Naive thymus-derived CD8-positive, alpha-beta T cell (primary cell): ENCODE measurements at regions not wholly inside any gene's neighbourhood (a gene's known extent, or its start where the extent isn't known, plus 50 kb on each side); places are given as distances from the start of the nearest gene placed in this dataset.

Experiments used
- ATAC-seq, 2 donors: fragments of 150-1000 bp; cut with Tn5 transposase in 1 of 2; sonication (Bioruptor Pico), chemical (Tn5 transposase) in 1 of 2; 1 replicate in 1 of 2; 2 replicates in 1 of 2; pipeline ENCODE4 v1.10.0; 2021; ENCODE audit warnings: mild to moderate bottlenecking in 2 of 2, moderate library complexity in 2 of 2
- POLR2A ChIA-PET: fragments of 350-600 bp; sonication (Branson Sonifier 250); formaldehyde crosslinking; loops from one replicate; lab custom pipeline; 2021; ENCODE audit warnings: antibody characterized with exemption; lab: Charles Lee
- DNase-seq, 10 donors: peaks; one replicate each; pipeline versions ENCODE4 v3.0.0 to v3.0.0-alpha.2; 2020 to 2022
- H3K27ac Mint-ChIP-seq, 10 donors: one replicate each; pipeline ENCODE4 v1.8.0; 2020 to 2022; ENCODE audit warnings: mild to moderate bottlenecking in 10 of 10, mixed read lengths in 10 of 10, moderate library complexity in 4 of 10, inconsistent platforms in 1 of 10
- H3K27me3 Mint-ChIP-seq, 5 donors: one replicate each; pipeline ENCODE4 v1.8.0; 2021 to 2022; ENCODE audit warnings: mixed read lengths in 5 of 5
- H3K36me3 Mint-ChIP-seq, 3 donors: one replicate each; pipeline ENCODE4 v1.8.0; 2020 to 2022; ENCODE audit warnings: mixed read lengths in 3 of 3, mild to moderate bottlenecking in 2 of 3, inconsistent platforms in 1 of 3
- H3K4me1 Mint-ChIP-seq, 4 donors: one replicate each; pipeline ENCODE4 v1.8.0; 2021 to 2022; ENCODE audit warnings: mixed read lengths in 4 of 4
- H3K4me3 Mint-ChIP-seq, 10 donors: one replicate each; pipeline ENCODE4 v1.8.0; 2020 to 2022; ENCODE audit warnings: mild to moderate bottlenecking in 10 of 10, mixed read lengths in 10 of 10, moderate library complexity in 6 of 10, inconsistent platforms in 1 of 10
- H3K9me3 Mint-ChIP-seq, 9 donors: one replicate each; pipeline ENCODE4 v1.8.0; 2020 to 2022; ENCODE audit warnings: mixed read lengths in 9 of 9, mild to moderate bottlenecking in 3 of 9, inconsistent platforms in 1 of 9, moderate library complexity in 1 of 9

- no peak overlapping the region for H3K27ac Mint-ChIP-seq
- no peak overlapping the region for H3K4me3 Mint-ChIP-seq
- H3K36me3 Mint-ChIP-seq, result no peaks in the 10 kb centered on the region
- no peak for ATAC-seq
- H3K27me3 Mint-ChIP-seq, result peaks cover 0 to 11% (median 2%) of the 10 kb centered on the region in 5 donors
- no peaks in the 10 kb centered on the region for H3K4me1 Mint-ChIP-seq
- no peak for DNase-seq
- POLR2A ChIA-PET, result no interaction called here
- peaks cover 0 to 4% (median 0%) of the 10 kb centered on the region in 9 donors for H3K9me3 Mint-ChIP-seq
These were observed 97.9 kb upstream of the GUCY1A1 start for GRCh38 chr4:155568641-155569220.

GRCh38 chr4:155566354-155566753 lies 100.3 kb upstream of the GUCY1A1 start:
- POLR2A ChIA-PET, result no interaction called here
- H3K4me1 Mint-ChIP-seq, result no peaks in the 10 kb centered on the region

GRCh38 chr4:155565776-155566175 lies 100.9 kb upstream of the GUCY1A1 start:
- POLR2A ChIA-PET, result no interaction called here
- Mint-ChIP-seq H3K4me3 (no peak overlapping the region), H3K4me1 (no peaks in the 10 kb centered on the region), H3K9me3 (no peaks in the 10 kb centered on the region), H3K36me3 (no peaks in the 10 kb centered on the region), H3K27me3 (peaks cover 2 to 11% (median 6%) of the 10 kb centered on the region in 5 donors), H3K27ac (no peak overlapping the region)
- ATAC-seq, result no peak
- no peak for DNase-seq

More at GRCh38 chr4:155566354-155566753, 100.3 kb upstream of the GUCY1A1 start:
- DNase-seq (no peak), ATAC-seq (no peak)
- Mint-ChIP-seq H3K36me3 (no peaks in the 10 kb centered on the region), H3K4me3 (no peak overlapping the region), H3K9me3 (no peaks in the 10 kb centered on the region), H3K27ac (no peak overlapping the region), H3K27me3 (peaks cover 2 to 11% (median 6%) of the 10 kb centered on the region in 5 donors)

GRCh38 chr4:155565330-155565729 lies 101.3 kb upstream of the GUCY1A1 start:
- Mint-ChIP-seq H3K9me3 (no peaks in the 10 kb centered on the region), H3K4me1 (no peaks in the 10 kb centered on the region), H3K4me3 (no peak overlapping the region), H3K36me3 (no peaks in the 10 kb centered on the region), H3K27ac (no peak overlapping the region), H3K27me3 (peaks cover 1 to 11% (median 6%) of the 10 kb centered on the region in 5 donors)
- DNase-seq, result no peak
- ATAC-seq, result no peak
- POLR2A ChIA-PET, result no interaction called here

GRCh38 chr4:155564880-155565279 lies 101.8 kb upstream of the GUCY1A1 start:
- no peak overlapping the region for H3K4me3 Mint-ChIP-seq
- no peaks in the 10 kb centered on the region for H3K4me1 Mint-ChIP-seq
- POLR2A ChIA-PET, result no interaction called here

GRCh38 chr4:155564086-155564485 lies 102.6 kb upstream of the GUCY1A1 start:
- ATAC-seq (no peak), DNase-seq (no peak)
- Mint-ChIP-seq H3K36me3 (no peaks in the 10 kb centered on the region), H3K27ac (no peak overlapping the region), H3K4me1 (no peaks in the 10 kb centered on the region), H3K9me3 (no peaks in the 10 kb centered on the region), H3K4me3 (no peak overlapping the region), H3K27me3 (peaks cover 0 to 11% (median 2%) of the 10 kb centered on the region in 5 donors)
- POLR2A ChIA-PET, result no interaction called here

More at GRCh38 chr4:155564880-155565279, 101.8 kb upstream of the GUCY1A1 start:
- Mint-ChIP-seq H3K27me3 (peaks cover 0 to 11% (median 2%) of the 10 kb centered on the region in 5 donors), H3K36me3 (no peaks in the 10 kb centered on the region), H3K9me3 (no peaks in the 10 kb centered on the region), H3K27ac (no peak overlapping the region)
- ATAC-seq (no peak), DNase-seq (no peak)

GRCh38 chr4:155559915-155560314 lies 106.7 kb upstream of the GUCY1A1 start:
- Mint-ChIP-seq H3K9me3 (peaks cover 0 to 28% (median 0%) of the 10 kb centered on the region in 9 donors), H3K36me3 (no peaks in the 10 kb centered on the region), H3K4me1 (no peaks in the 10 kb centered on the region), H3K27ac (no peak overlapping the region), H3K27me3 (peaks cover 0 to 11% (median 2%) of the 10 kb centered on the region in 5 donors), H3K4me3 (no peak overlapping the region)
- DNase-seq, result no peak
- no peak for ATAC-seq
- POLR2A ChIA-PET, result no interaction called here

- Mint-ChIP-seq H3K4me1 (no peaks in the 10 kb centered on the region), H3K27me3 (peaks cover 0 to 3% (median 0%) of the 10 kb centered on the region in 5 donors), H3K27ac (no peak overlapping the region), H3K9me3 (peaks cover 4 to 42% (median 9%) of the 10 kb centered on the region in 9 donors), H3K4me3 (no peak overlapping the region), H3K36me3 (peaks cover 0 to 13% (median 0%) of the 10 kb centered on the region in 3 donors)
- ATAC-seq, result no peak
- DNase-seq, result no peak
- POLR2A ChIA-PET, result no interaction called here
These were observed 114.5 kb upstream of the GUCY1A1 start for GRCh38 chr4:155552180-155552579.

GRCh38 chr4:155548173-155548572 lies 118.5 kb upstream of the GUCY1A1 start:
- ATAC-seq (no peak), DNase-seq (no peak)
- Mint-ChIP-seq H3K36me3 (peaks cover 0 to 10% (median 0%) of the 10 kb centered on the region in 3 donors), H3K9me3 (peaks cover 0 to 9% (median 5%) of the 10 kb centered on the region in 9 donors), H3K27ac (no peak overlapping the region), H3K27me3 (peaks cover 0 to 3% (median 0%) of the 10 kb centered on the region in 5 donors), H3K4me1 (no peaks in the 10 kb centered on the region), H3K4me3 (no peak overlapping the region)
- POLR2A ChIA-PET, result interaction anchor here (0.5 kb wide), 1 partner anchor 64 kb away, joined by 3 read pairs; no protein-coding TSS in a partner anchor

- Mint-ChIP-seq H3K9me3 (peaks cover 0 to 7% (median 0%) of the 10 kb centered on the region in 9 donors), H3K4me3 (no peak overlapping the region), H3K4me1 (no peaks in the 10 kb centered on the region), H3K36me3 (peaks cover 0 to 4% (median 0%) of the 10 kb centered on the region in 3 donors), H3K27ac (no peak overlapping the region), H3K27me3 (peaks cover 0 to 8% (median 0%) of the 10 kb centered on the region in 5 donors)
- DNase-seq (no peak), ATAC-seq (no peak)
- POLR2A ChIA-PET, result no interaction called here
These were observed 120.2 kb upstream of the GUCY1A1 start for GRCh38 chr4:155546451-155546850.

GRCh38 chr4:155545456-155545855 lies 121.2 kb upstream of the GUCY1A1 start:
- ATAC-seq (no peak), DNase-seq (no peak)
- Mint-ChIP-seq H3K36me3 (peaks cover 0 to 4% (median 0%) of the 10 kb centered on the region in 3 donors), H3K9me3 (peaks cover 0 to 5% (median 0%) of the 10 kb centered on the region in 9 donors), H3K4me3 (no peak overlapping the region), H3K4me1 (no peaks in the 10 kb centered on the region), H3K27me3 (peaks cover 0 to 5% (median 0%) of the 10 kb centered on the region in 5 donors), H3K27ac (no peak overlapping the region)
- POLR2A ChIA-PET, result no interaction called here

GRCh38 chr4:155544547-155544946 lies 122.1 kb upstream of the GUCY1A1 start:
- DNase-seq, result no peak
- ATAC-seq, result no peak
- POLR2A ChIA-PET, result no interaction called here
- Mint-ChIP-seq H3K36me3 (peaks cover 0 to under 1% (median 0%) of the 10 kb centered on the region in 3 donors), H3K9me3 (peaks cover 0 to 3% (median 0%) of the 10 kb centered on the region in 9 donors), H3K4me3 (no peak overlapping the region), H3K27me3 (peaks cover 0 to 5% (median 0%) of the 10 kb centered on the region in 5 donors), H3K4me1 (no peaks in the 10 kb centered on the region), H3K27ac (no peak overlapping the region)

- no peaks in the 10 kb centered on the region for H3K36me3 Mint-ChIP-seq
- peaks cover 0 to 5% (median 0%) of the 10 kb centered on the region in 5 donors for H3K27me3 Mint-ChIP-seq
- H3K4me1 Mint-ChIP-seq, result no peaks in the 10 kb centered on the region
- DNase-seq (no peak), ATAC-seq (no peak)
- H3K9me3 Mint-ChIP-seq, result peaks cover 0 to 3% (median 0%) of the 10 kb centered on the region in 9 donors
- H3K27ac Mint-ChIP-seq, result no peak overlapping the region
- no peak overlapping the region for H3K4me3 Mint-ChIP-seq
- POLR2A ChIA-PET, result no interaction called here
These were observed 123.4 kb upstream of the GUCY1A1 start for GRCh38 chr4:155543126-155543765.
